ENCODE measurements at regions not wholly inside any gene's neighbourhood (a gene's known extent, or its start where the extent isn't known, plus 50 kb on each side); places are given as distances from the start of the nearest gene placed in this dataset.

DNA sequence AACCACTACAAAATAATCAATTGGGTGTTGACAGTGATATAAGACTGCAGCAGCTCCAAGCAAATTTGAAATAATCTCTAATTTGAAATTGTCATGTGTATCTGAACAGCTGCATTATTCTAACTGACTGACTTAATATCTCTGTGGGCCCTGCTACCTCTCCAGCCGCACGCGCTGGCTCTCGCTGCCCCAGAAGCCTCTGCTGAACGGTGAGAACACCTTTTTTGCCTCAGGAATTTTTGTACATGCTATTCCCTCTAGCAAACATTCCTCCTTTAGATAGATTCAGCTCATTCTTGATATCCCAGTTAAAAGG is 155.9 kb upstream of the MDFIC start:
- TF ChIP-seq, protein P1, sequence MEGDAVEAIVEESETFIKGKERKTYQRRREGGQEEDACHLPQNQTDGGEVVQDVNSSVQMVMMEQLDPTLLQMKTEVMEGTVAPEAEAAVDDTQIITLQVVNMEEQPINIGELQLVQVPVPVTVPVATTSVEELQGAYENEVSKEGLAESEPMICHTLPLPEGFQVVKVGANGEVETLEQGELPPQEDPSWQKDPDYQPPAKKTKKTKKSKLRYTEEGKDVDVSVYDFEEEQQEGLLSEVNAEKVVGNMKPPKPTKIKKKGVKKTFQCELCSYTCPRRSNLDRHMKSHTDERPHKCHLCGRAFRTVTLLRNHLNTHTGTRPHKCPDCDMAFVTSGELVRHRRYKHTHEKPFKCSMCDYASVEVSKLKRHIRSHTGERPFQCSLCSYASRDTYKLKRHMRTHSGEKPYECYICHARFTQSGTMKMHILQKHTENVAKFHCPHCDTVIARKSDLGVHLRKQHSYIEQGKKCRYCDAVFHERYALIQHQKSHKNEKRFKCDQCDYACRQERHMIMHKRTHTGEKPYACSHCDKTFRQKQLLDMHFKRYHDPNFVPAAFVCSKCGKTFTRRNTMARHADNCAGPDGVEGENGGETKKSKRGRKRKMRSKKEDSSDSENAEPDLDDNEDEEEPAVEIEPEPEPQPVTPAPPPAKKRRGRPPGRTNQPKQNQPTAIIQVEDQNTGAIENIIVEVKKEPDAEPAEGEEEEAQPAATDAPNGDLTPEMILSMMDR (conservative IDR thresholded peaks at IDR 0.05; ENCODE audit: low read depth): no peak
- DNase-seq (ENCODE audit: low spot score): no peak
- ChIA-PET POLR2A (ENCODE audit: low non-redundant PET) (no interaction called here), CTCF (no interaction called here)
- no peak overlapping the region for H3K27ac ChIP-seq

DNA sequence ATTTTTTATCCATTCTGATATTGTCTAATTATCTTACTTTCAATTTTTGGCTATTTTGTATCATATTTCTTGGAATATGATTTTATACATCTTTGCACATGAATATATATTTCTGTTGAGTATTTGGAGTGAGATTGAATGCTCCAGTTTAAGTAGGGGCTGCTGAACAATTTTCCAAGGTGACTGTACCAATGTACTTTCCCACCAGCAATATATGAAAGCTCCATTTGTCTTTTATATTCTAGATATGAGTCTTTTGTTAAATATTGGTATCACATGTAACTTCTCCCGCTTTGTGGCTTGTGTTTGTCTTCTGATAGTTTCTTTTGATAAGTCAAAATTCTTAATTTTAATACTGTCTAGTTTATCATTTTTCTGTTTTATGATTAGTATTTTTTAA is 144.6 kb upstream of the MDFIC start:
- POLR2A ChIA-PET (ENCODE audit: low non-redundant PET): no interaction called here
- CTCF ChIA-PET: no interaction called here
- no peak overlapping the region for H3K27ac ChIP-seq
- TF ChIP-seq, protein P1 (conservative IDR thresholded peaks at IDR 0.05; ENCODE audit: low read depth): no peak
- DNase-seq (ENCODE audit: low spot score): no peak

DNA sequence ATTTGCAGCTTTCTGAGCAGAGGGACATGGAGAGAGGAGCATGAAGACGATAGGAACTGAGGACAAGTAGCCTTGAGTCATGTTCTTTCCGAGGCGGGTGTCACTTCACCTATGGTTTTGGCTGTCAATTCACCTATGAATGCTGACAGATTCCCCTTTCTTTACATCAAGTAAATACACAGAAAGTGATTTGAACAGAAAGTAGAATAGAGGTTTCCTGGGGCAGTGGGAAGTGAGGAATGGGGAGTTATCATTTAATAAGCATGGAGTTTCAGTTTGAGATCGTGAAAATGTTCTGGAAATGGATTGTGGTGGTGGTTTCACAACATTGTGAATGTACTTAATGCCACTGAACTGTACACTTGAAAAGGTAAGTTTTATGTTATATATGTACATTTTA is 138.4 kb upstream of the MDFIC start:
- TF ChIP-seq, protein P1 (conservative IDR thresholded peaks at IDR 0.05; ENCODE audit: low read depth): no peak
- no peak for DNase-seq (ENCODE audit: low spot score)
- ChIA-PET CTCF (no interaction called here), POLR2A (ENCODE audit: low non-redundant PET) (no interaction called here)
- no peak overlapping the region for H3K27ac ChIP-seq

DNA sequence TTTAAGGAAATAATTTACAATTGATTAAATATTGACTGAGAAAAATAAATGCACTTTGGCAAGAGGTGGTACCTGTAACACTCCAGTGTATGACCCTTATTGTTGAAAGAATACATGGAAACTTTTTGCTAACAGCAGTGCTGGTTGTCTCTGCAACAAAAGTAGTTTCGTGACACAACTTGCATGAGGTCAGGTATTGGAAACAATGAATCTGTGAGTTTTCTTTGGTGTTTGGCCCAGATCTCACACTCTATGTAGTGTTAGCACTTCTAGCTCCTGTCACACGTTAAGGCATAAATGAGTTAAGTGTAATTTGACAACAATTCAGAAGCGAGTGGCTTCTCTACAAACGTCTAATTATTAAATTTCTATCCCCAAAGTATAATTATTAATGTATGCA is 137.7 kb upstream of the MDFIC start:
- TF ChIP-seq, protein P1 (conservative IDR thresholded peaks at IDR 0.05; ENCODE audit: low read depth): no peak
- POLR2A ChIA-PET (ENCODE audit: low non-redundant PET): no interaction called here
- CTCF ChIA-PET: no interaction called here
- DNase-seq (ENCODE audit: low spot score): no peak
- H3K27ac ChIP-seq: no peak overlapping the region

DNA sequence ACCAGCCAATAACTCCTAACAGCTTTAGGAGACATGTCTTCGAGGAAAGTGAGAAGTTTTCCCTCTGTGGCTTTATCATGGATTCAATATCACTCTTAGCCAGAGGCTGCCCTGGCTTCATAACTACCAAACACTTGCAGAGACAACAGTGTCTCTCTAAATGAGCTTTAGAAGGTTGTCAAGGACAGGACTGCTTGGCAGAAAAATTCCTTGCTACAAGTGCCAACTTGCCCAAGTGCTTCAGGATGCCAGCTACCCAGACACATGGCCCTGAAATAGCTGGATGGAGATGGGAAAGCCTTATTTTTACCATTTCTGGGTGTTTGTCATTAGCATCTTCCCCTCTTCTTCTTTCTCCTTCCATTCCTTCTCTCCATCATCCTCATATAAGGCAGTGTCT is 137.1 kb upstream of the MDFIC start:
- peak; percentile 26 for DNase-seq (ENCODE audit: low spot score)
- TF ChIP-seq, protein P1 (conservative IDR thresholded peaks at IDR 0.05; ENCODE audit: low read depth): no peak
- ChIA-PET CTCF (no interaction called here), POLR2A (ENCODE audit: low non-redundant PET) (no interaction called here)
- no peak overlapping the region for H3K27ac ChIP-seq

DNA sequence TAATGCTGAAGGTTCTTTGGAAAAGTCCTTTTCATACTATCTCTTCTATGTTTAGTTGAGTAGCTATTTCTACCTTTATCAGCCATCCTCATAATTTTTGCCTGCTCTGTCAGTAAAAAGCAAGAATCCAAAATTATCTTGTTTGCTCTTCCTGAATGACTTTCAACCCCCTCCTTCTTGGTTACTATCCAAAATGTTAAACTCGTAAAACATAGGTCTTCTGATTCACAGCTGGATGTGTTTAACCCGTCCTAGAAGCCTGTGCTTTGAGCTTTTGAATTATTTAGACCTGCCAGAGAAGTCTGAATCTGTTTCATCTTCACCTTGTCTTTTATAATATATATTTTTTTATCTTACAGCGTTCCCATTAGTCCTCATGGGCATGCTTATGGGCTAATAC is 136.4 kb upstream of the MDFIC start:
- no peak overlapping the region for H3K27ac ChIP-seq
- DNase-seq (ENCODE audit: low spot score): no peak
- ChIA-PET CTCF (no interaction called here), POLR2A (ENCODE audit: low non-redundant PET) (no interaction called here)
- TF ChIP-seq, protein P1 (conservative IDR thresholded peaks at IDR 0.05; ENCODE audit: low read depth): no peak

DNA sequence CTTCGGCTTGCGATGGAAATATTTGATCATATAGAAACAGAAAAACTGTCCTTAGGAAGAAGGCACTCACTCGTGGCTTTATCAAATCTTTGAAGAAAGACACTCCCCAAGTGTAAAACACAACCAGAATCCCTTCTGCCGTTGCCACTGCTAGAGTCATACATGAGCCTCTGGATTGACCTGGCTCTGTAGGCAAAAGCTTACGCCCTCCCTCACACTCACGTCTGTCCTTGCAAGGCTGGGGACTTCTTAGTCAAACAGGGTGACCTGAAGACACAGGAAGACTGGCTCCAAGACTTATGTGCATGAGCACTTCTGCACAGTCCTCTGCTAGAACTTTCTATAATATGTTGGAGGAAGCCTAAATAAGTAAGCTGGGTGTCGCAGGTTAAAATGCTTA is 135.4 kb upstream of the MDFIC start:
- TF ChIP-seq, protein P1 (conservative IDR thresholded peaks at IDR 0.05; ENCODE audit: low read depth): no peak
- CTCF ChIA-PET: no interaction called here
- POLR2A ChIA-PET (ENCODE audit: low non-redundant PET): no interaction called here

More for the DNA sequence above, 135.4 kb upstream of the MDFIC start:
- H3K27ac ChIP-seq: no peak overlapping the region
- DNase-seq (ENCODE audit: low spot score): no peak

Data from RWPE1 (cell line).